ENCODE measurements at regions not wholly inside any gene's neighbourhood (a gene's known extent, or its start where the extent isn't known, plus 50 kb on each side); places are given as distances from the start of the nearest gene placed in this dataset.

GRCh38 chr6:18674346-18674745, 287.2 kb downstream of the RNF144B start:
- DNase-seq (ENCODE audit: low spot score): no peak

- DNase-seq (ENCODE audit: low spot score): no peak
Observed at GRCh38 chr6:18675881-18676280, 288.7 kb downstream of the RNF144B start.

GRCh38 chr6:18676548-18676947, 289.4 kb downstream of the RNF144B start:
- DNase-seq (ENCODE audit: low spot score): no peak

GRCh38 chr6:18680842-18681241, 293.7 kb downstream of the RNF144B start:
- no peak for DNase-seq (ENCODE audit: low spot score)

GRCh38 chr6:18681832-18682503, 294.8 kb downstream of the RNF144B start:
- no peak for DNase-seq (ENCODE audit: low spot score)

GRCh38 chr6:18684343-18684742, 297.2 kb downstream of the RNF144B start:
- no peak for DNase-seq (ENCODE audit: low spot score)

GRCh38 chr6:18692929-18693685, 306.0 kb downstream of the RNF144B start:
- no peak for DNase-seq (ENCODE audit: low spot score)

GRCh38 chr6:18693881-18694280, 306.7 kb downstream of the RNF144B start:
- no peak for DNase-seq (ENCODE audit: low spot score)

- no peak for DNase-seq (ENCODE audit: low spot score)
Observed at GRCh38 chr6:18703546-18703945, 316.4 kb downstream of the RNF144B start.

GRCh38 chr6:18707714-18708439, 320.7 kb downstream of the RNF144B start:
- no peak for DNase-seq (ENCODE audit: low spot score)

GRCh38 chr6:18712595-18712994, 325.4 kb downstream of the RNF144B start:
- no peak for DNase-seq (ENCODE audit: low spot score)

- no peak for DNase-seq (ENCODE audit: low spot score)
Observed at GRCh38 chr6:18720075-18720474, 332.9 kb downstream of the RNF144B start.

GRCh38 chr6:18724056-18724455, 336.9 kb downstream of the RNF144B start:
- DNase-seq (ENCODE audit: low spot score): no peak

- DNase-seq (ENCODE audit: low spot score): no peak
Observed at GRCh38 chr6:18725449-18725848, 338.3 kb downstream of the RNF144B start.

- no peak for DNase-seq (ENCODE audit: low spot score)
Observed at GRCh38 chr6:18733921-18734550, 346.9 kb downstream of the RNF144B start.

- DNase-seq (ENCODE audit: low spot score): no peak
Observed at GRCh38 chr6:18741741-18742140, 354.6 kb downstream of the RNF144B start.

- no peak for DNase-seq (ENCODE audit: low spot score)
Observed at GRCh38 chr6:18742406-18742805, 355.3 kb downstream of the RNF144B start.

- no peak for DNase-seq (ENCODE audit: low spot score)
Observed at GRCh38 chr6:18746727-18747126, 359.6 kb downstream of the RNF144B start.

GRCh38 chr6:18748314-18748713, 361.2 kb downstream of the RNF144B start:
- no peak for DNase-seq (ENCODE audit: low spot score)

- no peak for DNase-seq (ENCODE audit: low spot score)
Observed at GRCh38 chr6:18752278-18753068, 365.3 kb downstream of the RNF144B start.

- no peak for DNase-seq (ENCODE audit: low spot score)
Observed at GRCh38 chr6:18753076-18753475, 365.9 kb downstream of the RNF144B start.

GRCh38 chr6:18763086-18763485, 375.9 kb downstream of the RNF144B start:
- no peak for DNase-seq (ENCODE audit: low spot score)

Data from hepatic stellate cell (primary cell).